GM18520 (cell line): ENCODE measurements at regions not wholly inside any gene's neighbourhood (a gene's known extent, or its start where the extent isn't known, plus 50 kb on each side); places are given as distances from the start of the nearest gene placed in this dataset.
"Not testable (repeated sequence)": the region's sequence is repeated elsewhere in the genome, so short reads cannot be mapped to it uniquely, and the experiment has no call there.

Source experiments
- ATAC-seq: cut with Tn5 transposase; IDR thresholded peaks from one replicate; pipeline ENCODE4 v1.9.1; 2021; ENCODE audit not compliant: unreplicated experiment

GRCh38 chr5:154593071-154593470 is 115.0 kb upstream of the HAND1 start:
- no peak for ATAC-seq

- ATAC-seq: no peak
These were observed 112.2 kb upstream of the HAND1 start for GRCh38 chr5:154590093-154590724.

GRCh38 chr5:154589511-154589910 is 111.5 kb upstream of the HAND1 start:
- ATAC-seq: no peak

- ATAC-seq: not testable (repeated sequence)
These were observed 110.9 kb upstream of the HAND1 start for GRCh38 chr5:154588833-154589425.

- no peak for ATAC-seq
These were observed 110.2 kb upstream of the HAND1 start for GRCh38 chr5:154588091-154588774.

GRCh38 chr5:154587123-154588026 is 109.3 kb upstream of the HAND1 start:
- ATAC-seq: no peak

GRCh38 chr5:154583671-154584177 is 105.7 kb upstream of the HAND1 start:
- no peak for ATAC-seq

GRCh38 chr5:154580422-154580821 is 102.4 kb upstream of the HAND1 start:
- ATAC-seq: no peak

- no peak for ATAC-seq
These were observed 99.4 kb upstream of the HAND1 start for GRCh38 chr5:154577416-154577815.

- no peak for ATAC-seq
These were observed 98.4 kb upstream of the HAND1 start for GRCh38 chr5:154576429-154576806.

- peak; percentile 81 for ATAC-seq
These were observed 97.8 kb upstream of the HAND1 start for GRCh38 chr5:154575546-154576428.

- ATAC-seq: no peak
These were observed 95.0 kb upstream of the HAND1 start for GRCh38 chr5:154573011-154573410.

GRCh38 chr5:154571325-154572035 is 93.5 kb upstream of the HAND1 start:
- ATAC-seq: no peak

GRCh38 chr5:154570572-154571324 is 92.7 kb upstream of the HAND1 start:
- no peak for ATAC-seq

GRCh38 chr5:154568589-154568988 is 90.6 kb upstream of the HAND1 start:
- ATAC-seq: no peak

- no peak for ATAC-seq
These were observed 89.1 kb upstream of the HAND1 start for GRCh38 chr5:154567155-154567554.

- ATAC-seq: no peak
These were observed 88.2 kb upstream of the HAND1 start for GRCh38 chr5:154566146-154566680.

GRCh38 chr5:154565123-154565522 is 87.1 kb upstream of the HAND1 start:
- ATAC-seq: no peak
